ENCODE measurements at regions not wholly inside any gene's neighbourhood (a gene's known extent, or its start where the extent isn't known, plus 50 kb on each side); places are given as distances from the start of the nearest gene placed in this dataset.
"Not testable (repeated sequence)": the region's sequence is repeated elsewhere in the genome, so short reads cannot be mapped to it uniquely, and the experiment has no call there.

- Histone ChIP-seq H3K27ac (no peak overlapping the region), H3K4me3 (no peak overlapping the region), H3K36me3 (no peaks in the 10 kb centered on the region), H3K4me1 (peaks cover 0 to 25% (median 11%) of the 10 kb centered on the region in 4 donors), H3K9me3 (no peaks in the 10 kb centered on the region), H3K27me3 (no peaks in the 10 kb centered on the region)
- intact Hi-C loops (cut with DNase I), result no loop called here
- 43 to 76% methylated on average over 1 of the region's 1 CpG for WGBS, 2 donors
- TF ChIP-seq CTCF (IDR thresholded peaks at IDR 0.05) (no peak), EP300 (IDR thresholded peaks at IDR 0.05) (no peak)
- DNase-seq, result no peak
These were observed 150.6 kb downstream of the SPATA18 start for GRCh38 chr4:52201715-52202114.

DNA sequence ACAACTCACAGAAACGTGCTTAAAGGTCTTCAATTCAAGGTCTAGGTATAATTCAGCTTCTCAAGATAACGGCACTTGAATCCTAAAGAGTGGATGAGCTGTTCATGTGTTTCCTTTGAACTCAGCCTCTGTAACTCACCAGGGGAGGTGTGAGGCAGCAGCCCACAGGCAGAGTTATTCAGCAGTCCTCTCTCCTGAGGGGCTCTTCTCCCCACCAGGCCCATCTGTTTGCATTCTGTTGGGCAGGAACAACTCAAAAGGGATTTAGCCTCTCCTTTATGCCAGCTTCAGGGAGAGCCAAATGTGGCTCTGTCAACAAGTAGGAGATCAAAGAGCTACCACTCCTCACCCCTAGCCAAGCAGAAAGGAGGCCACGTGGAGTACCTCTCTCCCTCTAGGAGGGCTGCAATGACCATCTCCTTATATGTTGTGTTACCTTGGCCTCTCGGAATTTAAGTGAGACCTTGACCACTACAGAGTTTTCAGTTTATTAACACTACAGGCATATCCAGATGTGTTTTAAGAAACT lies 151.2 kb downstream of the SPATA18 start:
- H3K27me3 ChIP-seq, result no peaks in the 10 kb centered on the region
- WGBS, 2 donors, result 37 to 65% methylated on average over 4 of the region's 4 CpGs
- no peaks in the 10 kb centered on the region for H3K9me3 ChIP-seq
- H3K36me3 ChIP-seq, result no peaks in the 10 kb centered on the region
- no peak for DNase-seq
- H3K4me3 ChIP-seq, result no peak overlapping the region
- intact Hi-C loops (cut with DNase I), result no loop called here
- no peak overlapping the region for H3K27ac ChIP-seq
- peaks cover 0 to 25% (median 11%) of the 10 kb centered on the region in 4 donors for H3K4me1 ChIP-seq
- TF ChIP-seq POLR2AphosphoS5 (IDR thresholded peaks at IDR 0.05) (no peak), POLR2A (IDR thresholded peaks at IDR 0.05) (no peak), CTCF (IDR thresholded peaks at IDR 0.05) (no peak), EP300 (IDR thresholded peaks at IDR 0.05) (no peak)

- no peak for DNase-seq
- 71 to 77% methylated on average over 1 of the region's 1 CpG for WGBS, 2 donors
- intact Hi-C loops (cut with DNase I), result no loop called here
- H3K36me3 ChIP-seq, result no peaks in the 10 kb centered on the region
- H3K4me1 ChIP-seq, result peaks cover 0 to 19% (median 11%) of the 10 kb centered on the region in 4 donors
- H3K4me3 ChIP-seq, result no peak overlapping the region
- no peaks in the 10 kb centered on the region for H3K27me3 ChIP-seq
- TF ChIP-seq POLR2AphosphoS5 (IDR thresholded peaks at IDR 0.05) (no peak), CTCF (IDR thresholded peaks at IDR 0.05) (no peak), EP300 (IDR thresholded peaks at IDR 0.05) (no peak), POLR2A (IDR thresholded peaks at IDR 0.05) (no peak)
- H3K9me3 ChIP-seq, result no peaks in the 10 kb centered on the region
- no peak overlapping the region for H3K27ac ChIP-seq
These were observed 151.8 kb downstream of the SPATA18 start for GRCh38 chr4:52202931-52203330.

- Histone ChIP-seq H3K4me3 (no peak overlapping the region), H3K9me3 (no peaks in the 10 kb centered on the region), H3K36me3 (no peaks in the 10 kb centered on the region), H3K27me3 (no peaks in the 10 kb centered on the region), H3K4me1 (peaks cover 0 to 15% (median 10%) of the 10 kb centered on the region in 4 donors), H3K27ac (no peak overlapping the region)
- TF ChIP-seq CTCF (IDR thresholded peaks at IDR 0.05) (no peak), EP300 (IDR thresholded peaks at IDR 0.05) (no peak), POLR2AphosphoS5 (IDR thresholded peaks at IDR 0.05) (no peak), POLR2A (IDR thresholded peaks at IDR 0.05) (no peak)
- intact Hi-C loops (cut with DNase I), result no loop called here
- WGBS, 2 donors, result 81 to 83% methylated on average over 1 of the region's 1 CpG
- DNase-seq, result no peak
These were observed 152.2 kb downstream of the SPATA18 start for GRCh38 chr4:52203351-52203750.

- no peak for TF ChIP-seq EP300 (IDR thresholded peaks at IDR 0.05)
- no peak for TF ChIP-seq POLR2AphosphoS5 (IDR thresholded peaks at IDR 0.05)
- TF ChIP-seq POLR2A (IDR thresholded peaks at IDR 0.05), result no peak
- no peak for TF ChIP-seq CTCF (IDR thresholded peaks at IDR 0.05)
- no peak for DNase-seq
- Histone ChIP-seq H3K4me3 (no peak overlapping the region), H3K27me3 (no peaks in the 10 kb centered on the region), H3K27ac (no peak overlapping the region), H3K9me3 (no peaks in the 10 kb centered on the region), H3K36me3 (no peaks in the 10 kb centered on the region), H3K4me1 (peaks cover 0 to 14% (median 7%) of the 10 kb centered on the region in 4 donors)
- intact Hi-C loops (cut with DNase I), result no loop called here
- WGBS, 2 donors, result 77 to 93% methylated on average over 3 of the region's 3 CpGs
These were observed 153.8 kb downstream of the SPATA18 start for GRCh38 chr4:52204921-52205320.

- DNase-seq; intact Hi-C loops (cut with DNase I): not testable (repeated sequence)
- WGBS, 2 donors, result 83 to 84% methylated on average over 4 of the region's 4 CpGs
These were observed 156.0 kb downstream of the SPATA18 start for GRCh38 chr4:52207146-52207545.

More at GRCh38 chr4:52207146-52207545, 156.0 kb downstream of the SPATA18 start:
- H3K9me3 ChIP-seq, H3K27ac ChIP-seq, H3K36me3 ChIP-seq, H3K27me3 ChIP-seq, H3K4me3 ChIP-seq, H3K4me1 ChIP-seq: not testable (repeated sequence)
